Activated CD4-positive, CD25-positive, alpha-beta regulatory T cell (primary cell): ENCODE measurements at regions not wholly inside any gene's neighbourhood (a gene's known extent, or its start where the extent isn't known, plus 50 kb on each side); places are given as distances from the start of the nearest gene placed in this dataset.

Experiments
- DNase-seq, 4 experiments: peaks; one replicate each; lab custom pipeline; 2025; lab: John Stamatoyannopoulos, UW

DNA sequence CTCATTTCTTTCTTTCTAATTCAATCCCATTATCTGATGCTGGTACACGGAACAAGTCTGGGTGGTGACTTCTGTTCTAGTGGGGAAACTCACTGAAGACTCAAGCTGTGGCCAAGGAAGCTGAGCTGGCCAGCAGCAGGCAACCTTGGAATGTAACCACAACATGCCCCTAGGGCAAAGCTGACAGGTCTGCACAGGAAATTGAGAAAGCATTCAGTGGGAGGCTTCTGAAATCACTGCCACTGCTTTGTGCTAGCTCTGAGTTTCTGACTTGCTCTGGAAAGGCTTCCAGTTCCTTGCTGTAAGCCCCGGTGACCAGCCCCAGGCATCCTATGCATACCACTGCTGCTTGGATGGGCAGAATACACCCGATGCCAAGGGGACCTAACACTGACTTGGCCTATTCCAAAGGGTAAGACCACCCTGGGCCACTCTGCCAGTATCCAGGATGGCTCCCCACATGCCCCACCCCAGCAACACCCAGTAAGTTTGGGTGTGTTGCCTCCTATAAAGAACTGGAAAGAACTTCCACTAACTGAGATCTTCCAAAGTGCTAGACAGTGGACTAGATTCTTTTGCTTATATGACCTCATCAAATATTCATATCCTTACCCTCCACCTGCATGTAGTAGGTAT lies 84.5 kb upstream of the CDKN3 start:
- DNase-seq = no peak

DNA sequence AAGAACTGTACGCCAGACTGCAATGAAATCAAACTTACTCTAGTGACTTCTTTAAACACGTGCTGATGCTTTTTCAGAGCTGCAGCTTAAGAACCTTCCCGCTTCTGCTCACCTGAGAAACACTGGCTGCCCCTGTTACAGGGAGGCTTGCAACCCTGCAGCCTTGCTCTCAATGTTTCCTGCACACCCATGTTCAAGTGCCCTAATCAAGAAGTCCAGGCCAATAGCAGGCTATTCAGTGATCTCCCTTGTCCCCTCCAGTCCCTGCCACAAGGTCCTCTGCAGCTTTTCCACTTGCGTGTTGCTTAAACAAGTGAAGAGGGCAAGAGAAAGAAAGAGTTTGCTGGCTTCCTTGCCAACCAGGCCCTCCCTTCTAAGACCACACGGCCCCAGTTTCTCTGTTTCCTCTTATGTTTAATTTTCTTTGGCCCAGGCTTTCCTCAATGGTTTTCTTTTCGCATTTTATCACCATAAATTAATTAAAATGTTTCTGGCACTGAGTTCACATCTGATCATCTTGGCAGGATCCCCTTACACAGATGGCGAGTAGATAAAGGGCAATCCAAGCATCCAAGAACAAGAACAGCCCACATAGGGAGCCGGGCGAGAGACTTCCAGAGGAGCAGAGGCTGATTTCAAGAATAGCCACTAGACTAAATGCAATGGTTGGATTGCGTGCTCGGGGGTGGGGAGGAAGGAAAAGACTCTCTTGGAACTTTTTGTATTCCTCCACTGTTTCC lies 82.3 kb upstream of the CDKN3 start:
- no peak for DNase-seq

DNA sequence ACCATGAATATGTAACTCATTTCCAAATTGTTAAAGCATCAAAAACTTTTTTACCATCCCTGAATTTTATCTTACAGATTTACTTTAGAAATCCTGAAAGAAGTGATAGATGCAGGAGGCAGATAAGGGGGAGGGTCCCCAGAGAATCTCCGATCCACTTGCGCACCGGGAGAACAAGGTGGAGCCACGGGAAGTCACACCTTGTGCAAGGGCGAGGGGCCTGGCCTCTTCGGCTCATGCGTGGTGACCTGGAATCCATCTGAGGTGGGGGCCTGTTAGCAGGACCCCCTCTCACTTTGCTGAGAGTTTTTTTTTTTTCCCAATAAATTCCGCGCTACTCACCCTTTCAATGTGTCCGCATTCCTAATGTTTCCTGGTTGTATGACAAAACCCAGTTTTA lies 80.2 kb upstream of the CDKN3 start:
- no peak for DNase-seq

DNA sequence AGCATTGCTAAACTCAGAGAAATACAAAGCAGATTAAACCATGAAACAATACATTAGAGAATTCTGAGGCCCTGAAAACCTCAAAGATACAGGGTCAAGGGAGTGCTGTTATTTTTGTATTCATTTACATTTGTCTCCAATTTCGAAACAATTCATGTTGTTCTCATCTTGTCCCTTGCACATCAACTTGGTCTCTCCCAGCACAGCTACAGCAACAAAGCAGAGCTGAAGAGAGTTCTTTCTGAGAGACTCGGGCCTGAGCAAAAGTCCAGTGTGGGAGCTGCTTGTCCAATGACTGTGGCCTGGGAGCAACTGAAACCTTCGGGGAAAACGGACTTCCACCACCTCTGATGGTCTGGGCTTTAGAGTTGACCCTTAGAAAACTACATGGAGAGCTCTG lies 79.4 kb upstream of the CDKN3 start:
- DNase-seq = no peak

DNA sequence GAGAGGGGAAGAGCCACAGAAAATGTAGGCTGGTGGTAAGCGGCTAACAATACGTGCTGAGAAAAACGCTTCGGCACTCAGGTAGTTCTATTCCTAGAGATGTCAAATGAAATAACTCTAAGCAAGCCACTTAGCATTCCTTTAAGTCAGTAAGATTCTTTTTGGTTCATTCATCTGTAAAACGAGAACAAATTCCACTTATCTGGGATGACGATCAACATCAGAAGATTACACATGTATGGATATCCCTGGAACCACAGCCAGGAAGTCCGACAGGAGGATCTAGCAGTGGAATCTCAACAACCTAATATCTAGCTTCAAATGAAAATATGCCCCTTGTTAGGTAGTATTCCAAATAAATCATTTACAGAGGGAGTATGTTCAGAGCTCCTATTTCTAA lies 74.6 kb upstream of the CDKN3 start:
- no peak for DNase-seq

DNA sequence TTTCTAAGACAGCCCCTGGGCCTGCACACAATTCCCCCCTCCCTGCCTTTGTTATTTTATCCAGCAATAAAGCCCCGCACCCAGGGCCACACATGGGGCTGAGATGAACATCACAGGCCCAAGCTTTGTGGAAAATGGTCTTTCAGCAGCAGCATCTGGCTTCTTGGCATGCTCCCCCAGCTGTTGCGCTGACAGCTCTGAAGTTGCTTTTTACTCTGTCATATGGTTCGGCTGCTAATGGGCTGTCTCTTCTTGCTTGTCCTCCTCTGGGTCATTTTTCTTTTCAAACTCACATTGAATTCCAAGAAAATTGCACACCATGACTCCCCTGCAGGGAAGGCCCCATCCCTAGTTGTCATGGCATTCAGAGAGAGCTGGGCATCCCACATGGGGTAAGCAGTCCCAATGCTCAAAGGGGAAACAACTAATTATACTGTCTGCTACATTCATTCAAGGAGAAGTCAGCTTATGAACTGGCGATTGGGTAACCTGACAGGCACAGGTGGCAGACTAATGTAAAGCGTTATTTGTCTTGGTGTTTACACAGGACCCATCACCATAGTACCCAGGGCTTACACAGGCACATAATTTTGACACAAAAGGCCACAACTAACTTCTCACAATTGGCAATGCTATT lies 74.0 kb upstream of the CDKN3 start:
- DNase-seq = no peak

DNA sequence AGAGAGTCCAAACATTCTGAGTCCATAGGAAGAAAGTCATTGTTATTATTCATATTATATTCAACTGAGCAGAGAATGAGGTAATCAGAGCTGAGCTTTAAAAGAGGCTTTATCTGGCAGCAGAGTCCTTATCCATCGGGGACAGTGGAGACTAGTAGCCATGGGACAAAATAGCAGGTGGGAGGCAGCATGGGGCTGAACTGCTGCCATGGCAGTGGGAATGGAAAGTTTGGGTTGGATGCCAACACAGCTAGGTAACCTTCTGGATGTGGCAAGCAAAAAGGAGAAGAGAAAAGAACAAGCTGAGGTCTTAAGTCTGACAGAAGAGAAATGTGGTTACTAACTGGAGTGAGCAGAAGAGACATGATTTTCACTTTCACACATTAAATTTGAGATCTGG lies 71.0 kb upstream of the CDKN3 start:
- no peak for DNase-seq

DNA sequence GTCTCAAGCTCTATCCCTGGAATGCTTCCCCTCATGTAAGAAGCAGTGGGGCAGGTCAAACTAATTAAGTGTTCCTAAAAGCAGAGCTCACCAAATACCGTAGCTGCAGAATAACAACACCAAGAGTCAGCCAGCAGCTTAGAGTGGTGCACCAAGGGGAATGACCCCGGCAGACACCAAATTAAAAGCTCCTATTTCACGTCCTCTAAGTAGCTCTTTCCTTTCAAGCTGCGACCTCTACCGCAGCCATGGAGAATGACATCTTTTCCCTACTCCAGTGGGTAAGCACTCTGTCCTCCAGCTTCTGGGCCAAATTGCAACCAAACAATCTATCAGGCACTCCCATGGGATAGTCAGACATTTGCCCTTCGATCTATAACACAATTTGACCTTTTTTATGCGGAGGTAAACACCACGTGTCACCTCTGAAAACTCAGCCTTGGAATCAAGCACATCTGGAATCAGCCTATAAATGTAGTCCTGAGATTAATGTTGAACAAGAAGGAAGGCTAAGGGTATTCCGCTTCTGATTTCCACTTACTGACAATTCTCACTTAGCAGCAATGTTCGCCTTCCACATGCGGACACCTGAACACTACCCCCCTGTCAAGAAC lies 67.6 kb upstream of the CDKN3 start:
- no peak for DNase-seq

DNA sequence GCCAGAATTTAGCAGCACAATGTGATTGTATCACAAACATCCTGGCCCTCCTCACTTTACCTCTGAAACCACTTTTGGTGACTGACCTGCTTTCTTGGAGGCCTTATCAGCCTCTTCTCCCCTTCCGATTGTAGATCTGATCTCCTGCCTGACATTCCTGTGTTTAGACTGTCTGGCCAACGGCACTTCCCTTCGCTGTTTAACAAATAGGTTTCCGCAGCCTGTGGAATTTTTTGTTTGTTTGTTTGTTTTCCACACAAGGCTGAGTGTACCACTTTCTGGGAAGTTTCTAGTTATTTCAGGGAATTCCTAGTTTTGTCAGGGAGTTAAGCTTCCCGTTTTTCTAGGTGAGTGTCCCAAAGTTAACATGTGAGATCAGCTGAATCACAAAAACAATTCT lies 65.9 kb upstream of the CDKN3 start:
- DNase-seq = no peak

DNA sequence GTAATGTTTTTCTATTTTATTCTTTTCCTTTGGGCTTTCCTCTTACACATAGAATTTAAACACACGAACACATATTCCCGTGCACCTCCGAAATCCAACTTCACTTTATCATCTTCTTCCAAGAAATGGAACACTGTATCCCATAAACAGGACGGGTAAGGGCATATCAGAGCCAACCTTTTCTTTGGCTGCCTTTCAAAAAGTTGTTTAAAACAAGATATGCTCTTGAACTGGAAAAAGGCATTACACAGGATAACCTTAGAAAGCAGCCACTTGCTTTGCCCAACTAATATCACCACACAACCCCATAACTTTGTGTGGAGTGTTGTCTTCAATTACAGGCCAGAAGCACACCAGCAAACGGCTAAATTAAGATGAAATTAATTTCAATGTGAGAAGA lies 65.3 kb upstream of the CDKN3 start:
- no peak for DNase-seq

DNA sequence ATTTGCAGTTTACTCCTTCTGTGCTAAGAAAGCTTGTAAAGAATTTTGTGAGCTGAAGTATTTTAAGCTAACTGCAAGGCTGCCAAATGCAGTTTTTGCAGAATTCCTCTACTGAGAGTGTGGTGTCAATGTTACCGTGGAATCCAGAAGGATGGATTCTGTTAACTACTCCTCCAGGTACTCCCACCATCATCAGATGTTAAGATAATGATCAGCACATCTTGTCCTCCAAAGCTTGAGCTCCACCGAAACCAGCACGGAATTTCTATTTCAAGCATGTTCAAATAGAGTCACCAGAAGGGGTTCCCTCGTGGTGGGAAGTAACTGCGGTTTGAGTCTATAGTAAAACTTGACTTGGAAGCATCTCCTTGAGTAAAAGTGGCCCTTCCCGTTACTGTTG lies 64.3 kb upstream of the CDKN3 start:
- DNase-seq = no peak

DNA sequence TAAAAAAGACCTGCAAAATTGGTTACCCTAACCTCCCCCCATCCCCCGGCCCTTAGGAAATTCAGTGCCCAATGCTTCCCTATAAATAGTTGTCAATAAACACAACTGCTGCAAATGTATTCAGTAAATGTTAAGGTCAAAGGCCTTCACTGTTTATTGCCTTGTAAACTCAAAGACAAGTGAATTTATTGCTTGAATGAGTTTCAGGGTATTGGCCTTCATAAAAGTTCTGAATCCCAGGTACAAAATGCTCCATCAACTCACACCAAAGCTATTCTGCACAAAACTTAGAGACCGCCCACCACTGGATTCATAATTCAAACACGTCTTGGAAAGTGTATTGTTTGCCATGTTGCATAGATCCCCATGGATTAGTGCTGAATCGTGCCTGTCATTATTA lies 63.3 kb upstream of the CDKN3 start:
- no peak for DNase-seq

DNA sequence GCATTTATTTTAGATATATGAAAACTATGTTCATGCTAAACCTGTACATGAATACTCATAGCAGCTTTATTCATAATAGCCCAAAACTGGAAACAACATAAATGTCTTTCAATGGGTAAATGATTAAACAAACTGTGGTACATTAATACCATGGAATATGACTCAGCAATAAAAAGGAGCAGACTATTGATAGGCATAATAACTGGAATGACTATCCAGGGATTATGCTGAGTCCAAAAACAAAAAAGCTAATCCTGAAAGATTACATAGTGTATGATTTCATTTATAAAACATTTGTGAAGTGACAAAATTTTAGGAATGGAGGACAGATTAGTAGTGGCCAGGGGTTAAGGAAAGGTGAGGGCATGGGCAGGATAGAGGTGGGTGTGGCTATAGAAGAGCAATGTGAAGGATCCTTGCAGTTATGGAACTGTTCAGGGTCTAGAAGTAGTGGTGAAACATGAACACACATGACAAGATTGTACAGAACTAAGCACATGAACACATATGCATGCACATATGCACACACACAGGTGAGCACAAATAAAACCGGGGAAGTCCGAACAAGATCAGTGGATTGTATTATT lies 61.1 kb upstream of the CDKN3 start:
- DNase-seq = no peak

DNA sequence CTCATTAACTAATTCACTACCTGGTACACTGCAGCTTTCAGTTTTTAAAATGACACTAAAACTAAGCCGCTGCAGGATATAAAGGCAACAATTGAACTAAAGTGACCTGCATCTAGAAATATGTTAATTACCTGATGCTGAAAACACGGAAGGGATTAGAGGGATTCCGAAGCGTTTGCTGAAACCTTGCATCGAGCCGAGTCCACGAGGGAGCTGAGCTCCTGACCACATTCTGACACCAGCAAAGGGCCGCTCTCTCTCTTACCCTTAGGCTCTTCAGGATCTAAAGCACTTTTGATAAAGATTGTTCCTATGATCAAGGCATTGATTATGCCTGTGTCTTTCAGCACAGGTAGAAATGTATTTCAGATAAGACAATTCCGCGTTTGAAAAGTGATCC lies 59.5 kb upstream of the CDKN3 start:
- DNase-seq = no peak

DNA sequence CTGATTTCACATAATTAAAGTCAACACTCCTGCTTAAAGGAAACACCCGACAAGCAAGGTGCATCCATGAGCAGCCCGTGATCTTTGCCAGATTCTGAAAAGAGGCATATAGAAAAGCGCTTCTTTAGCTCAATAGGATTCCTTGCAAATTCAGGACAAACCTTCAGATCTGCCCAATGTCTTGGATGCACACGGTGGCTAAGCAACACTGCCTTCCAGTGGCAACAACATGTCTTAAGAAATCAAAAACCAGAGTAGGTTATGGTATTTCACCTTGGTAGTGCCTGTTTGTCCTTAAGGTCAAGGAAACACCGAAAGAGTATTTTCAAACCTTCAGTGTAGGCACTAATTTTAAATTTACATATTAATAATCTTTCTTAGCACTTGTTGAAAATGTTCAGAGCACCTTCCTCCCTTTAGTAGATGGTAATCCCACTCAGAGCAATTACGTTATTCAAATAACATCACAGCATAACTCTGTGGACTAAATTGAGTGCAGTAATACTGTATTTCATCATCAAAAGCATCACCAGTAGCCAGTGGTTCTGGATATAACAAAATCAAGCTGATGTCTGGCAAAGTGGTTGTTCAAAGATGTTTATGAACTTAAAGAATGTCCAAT lies 58.0 kb upstream of the CDKN3 start:
- no peak for DNase-seq

DNA sequence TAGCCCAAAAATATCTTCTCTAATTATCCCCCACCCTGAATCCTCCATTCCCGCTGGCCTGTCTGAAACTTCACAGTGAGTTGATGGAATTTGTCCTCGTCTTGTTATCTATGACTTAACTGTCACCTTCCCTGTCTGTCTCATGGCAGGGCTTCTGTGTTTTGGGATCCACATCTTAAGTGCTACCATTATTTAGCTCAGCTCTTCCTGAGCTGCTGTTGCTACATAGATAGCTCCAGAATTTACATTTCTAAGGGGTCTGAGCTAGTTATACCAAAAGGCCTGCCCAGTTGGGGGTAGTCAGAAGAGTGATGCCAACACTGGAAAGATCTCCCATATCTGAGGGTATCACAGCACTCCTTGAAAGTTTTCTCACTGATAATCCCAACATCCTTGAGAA lies 57.0 kb upstream of the CDKN3 start:
- DNase-seq = no peak

DNA sequence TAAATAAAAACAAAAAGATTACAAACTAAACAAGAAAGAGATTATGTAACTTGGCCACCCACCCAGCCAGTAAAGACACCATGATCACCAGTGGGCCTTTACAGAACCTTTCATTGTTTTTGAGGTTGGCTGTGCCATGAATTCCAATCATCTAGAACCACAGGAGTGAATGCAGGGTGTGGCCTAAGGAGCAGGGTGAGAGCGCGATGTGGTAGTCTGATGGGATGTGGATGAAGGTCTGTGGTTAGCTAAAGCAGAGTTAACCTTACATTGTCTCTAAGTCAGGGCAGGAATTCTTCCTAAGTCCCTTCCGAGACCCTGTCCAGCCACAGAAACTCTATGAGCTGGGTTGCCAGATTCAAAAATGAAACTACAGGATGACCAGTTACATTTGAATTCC lies 54.0 kb upstream of the CDKN3 start:
- DNase-seq = no peak

DNA sequence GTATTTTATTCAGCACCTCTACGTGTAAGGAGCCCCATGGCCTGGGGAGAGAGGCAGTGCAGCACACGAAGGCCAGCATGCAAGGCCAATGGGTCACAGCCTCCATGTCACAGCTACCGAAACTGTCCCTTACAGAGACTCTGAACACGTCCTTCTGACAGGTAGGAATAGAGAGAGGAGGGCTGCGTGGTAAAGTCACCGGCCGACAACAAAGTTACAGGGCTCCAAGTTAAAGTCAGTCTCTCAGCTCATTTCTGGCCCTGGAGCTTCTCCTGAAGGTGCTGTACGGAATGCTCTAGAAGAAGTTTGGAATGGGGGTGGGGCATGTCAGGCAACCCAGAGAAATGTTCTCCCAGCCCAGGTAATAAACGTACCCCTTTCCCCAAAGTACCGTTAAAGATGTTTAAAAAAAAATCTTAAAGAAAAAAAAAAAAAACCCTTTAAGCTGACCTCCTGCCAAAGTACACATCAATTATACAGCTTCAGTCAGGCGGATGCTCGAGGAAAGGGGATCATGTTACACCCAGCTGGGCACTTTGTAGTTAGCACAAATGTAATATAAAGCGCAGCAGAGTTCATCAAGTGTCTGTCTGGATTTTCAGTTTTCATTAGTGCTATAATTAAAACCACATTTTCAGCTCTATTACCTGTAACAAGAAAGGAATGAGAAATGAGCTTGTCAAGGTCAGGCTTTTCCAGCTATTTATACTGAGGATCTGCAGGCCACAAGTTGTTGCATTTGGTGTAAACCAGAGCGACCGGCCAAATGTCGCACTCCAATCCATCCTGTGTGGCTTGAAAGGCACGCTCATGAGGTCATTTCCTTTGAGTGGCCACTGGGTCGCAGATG lies 53.3 kb upstream of the CDKN3 start:
- no peak for DNase-seq

DNA sequence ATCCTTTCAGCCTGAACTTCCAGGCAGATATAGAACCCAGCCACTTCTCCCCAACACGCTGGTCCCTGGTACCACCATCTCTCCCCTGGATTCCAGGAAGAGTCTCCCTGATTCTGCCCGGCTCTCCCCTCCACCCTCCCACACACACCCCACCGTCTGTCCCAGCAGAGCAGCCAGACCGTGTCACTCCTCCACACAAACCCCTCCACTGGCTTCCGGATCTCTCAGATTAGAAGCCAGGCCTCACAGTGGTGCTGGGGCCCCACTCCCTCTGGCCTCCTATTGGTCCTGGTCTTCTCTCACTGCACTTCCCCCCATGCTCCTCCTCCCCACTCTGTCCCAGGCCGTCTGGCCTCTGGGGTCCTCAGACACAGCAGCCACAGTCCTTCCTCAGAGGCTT lies 52.4 kb upstream of the CDKN3 start:
- DNase-seq = no peak

DNA sequence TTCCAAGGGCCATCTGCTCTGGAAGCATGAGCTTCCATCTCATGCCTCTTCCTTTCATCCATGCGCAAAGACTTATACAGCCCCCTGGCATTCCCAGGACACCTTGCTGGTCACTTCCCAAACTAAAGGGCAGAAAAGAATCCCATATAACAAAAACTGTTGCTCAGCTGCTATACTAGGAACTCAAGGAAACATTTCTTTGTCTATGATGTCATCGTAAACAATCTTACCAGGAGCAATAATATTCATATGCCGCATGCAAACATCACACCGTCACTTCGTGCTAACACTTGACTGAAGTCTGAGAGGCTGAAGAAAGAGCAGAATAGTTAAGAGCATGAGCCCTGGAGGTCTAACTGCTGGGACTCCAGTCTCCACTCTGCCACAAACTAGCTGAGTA lies 50.5 kb upstream of the CDKN3 start:
- DNase-seq = no peak
